ENCODE measurements at regions not wholly inside any gene's neighbourhood (a gene's known extent, or its start where the extent isn't known, plus 50 kb on each side); places are given as distances from the start of the nearest gene placed in this dataset.
A peak's percentile ranks its signal among the peaks of the same experiment; 100 is the strongest.

GRCh38 chr5:109484597-109484996 is 74.8 kb upstream of the PJA2 start:
- H3K27ac ChIP-seq: no peak overlapping the region
- no peak for TF ChIP-seq CTCF (conservative IDR thresholded peaks at IDR 0.05; ENCODE audit: low read depth)
- DNase-seq (ENCODE audit: low spot score): no peak
- POLR2A ChIA-PET (ENCODE audit: low non-redundant PET): no interaction called here
- CTCF ChIA-PET: no interaction called here

- TF ChIP-seq CTCF (conservative IDR thresholded peaks at IDR 0.05; ENCODE audit: low read depth): no peak
- ChIA-PET CTCF (interaction anchor here (0.6 kb wide), 2 partner anchors 28 to 1592 kb away, joined by 3 to 9 read pairs; no protein-coding TSS in a partner anchor), POLR2A (ENCODE audit: low non-redundant PET) (no interaction called here)
- H3K27ac ChIP-seq: no peak overlapping the region
- DNase-seq (ENCODE audit: low spot score): no peak
Observed at GRCh38 chr5:109483395-109483971, 73.7 kb upstream of the PJA2 start.

GRCh38 chr5:109482748-109483147 is 73.0 kb upstream of the PJA2 start:
- DNase-seq (ENCODE audit: low spot score): no peak
- no peak for TF ChIP-seq CTCF (conservative IDR thresholded peaks at IDR 0.05; ENCODE audit: low read depth)
- no peak overlapping the region for H3K27ac ChIP-seq
- ChIA-PET CTCF (no interaction called here), POLR2A (ENCODE audit: low non-redundant PET) (no interaction called here)

- no peak for DNase-seq (ENCODE audit: low spot score)
- POLR2A ChIA-PET (ENCODE audit: low non-redundant PET): no interaction called here
- TF ChIP-seq CTCF (conservative IDR thresholded peaks at IDR 0.05; ENCODE audit: low read depth): peak; percentile 80
- CTCF ChIA-PET: interaction anchor here (0.6 to 1.2 kb wide), 2 partner anchors 505 to 964 kb away, joined by 3 to 6 read pairs; no protein-coding TSS in a partner anchor
- H3K27ac ChIP-seq: no peak overlapping the region
Observed at GRCh38 chr5:109479260-109479860, 69.6 kb upstream of the PJA2 start.

- H3K27ac ChIP-seq: no peak overlapping the region
- no peak for DNase-seq (ENCODE audit: low spot score)
- no peak for TF ChIP-seq CTCF (conservative IDR thresholded peaks at IDR 0.05; ENCODE audit: low read depth)
- CTCF ChIA-PET: interaction anchor here (0.6 to 1.2 kb wide), 2 partner anchors 505 to 963 kb away, joined by 3 to 6 read pairs; no protein-coding TSS in a partner anchor
- POLR2A ChIA-PET (ENCODE audit: low non-redundant PET): no interaction called here
Observed at GRCh38 chr5:109478830-109479229, 69.1 kb upstream of the PJA2 start.

GRCh38 chr5:109476292-109476691 is 66.5 kb upstream of the PJA2 start:
- POLR2A ChIA-PET (ENCODE audit: low non-redundant PET): no interaction called here
- CTCF ChIA-PET: no interaction called here
- TF ChIP-seq CTCF (conservative IDR thresholded peaks at IDR 0.05; ENCODE audit: low read depth): no peak
- no peak overlapping the region for H3K27ac ChIP-seq
- DNase-seq (ENCODE audit: low spot score): no peak

Data from RWPE1 (cell line).